T-helper 2 cell treated with Interferon-gamma antibody and Interleukin-4, amounts not matched to agents 5 μg/mL and 100 μg/mL, for 36 hours (primary cell): ENCODE measurements at regions not wholly inside any gene's neighbourhood (a gene's known extent, or its start where the extent isn't known, plus 50 kb on each side); places are given as distances from the start of the nearest gene placed in this dataset.

ENCODE experiments used
- DNase-seq: peaks from one replicate; pipeline ENCODE4 v3.0.0; 2021; ENCODE audit warnings: low spot score
- H3K27ac Mint-ChIP-seq: one replicate; pipeline ENCODE4 v1.8.0; 2021; ENCODE audit warnings: mild to moderate bottlenecking, mixed read lengths
- H3K27me3 Mint-ChIP-seq: one replicate; pipeline ENCODE4 v1.8.0; 2021; ENCODE audit warnings: low read depth, mixed read lengths
- H3K36me3 Mint-ChIP-seq: one replicate; pipeline ENCODE4 v1.8.0; 2021; ENCODE audit warnings: low read depth, mixed read lengths
- H3K4me1 Mint-ChIP-seq: one replicate; pipeline ENCODE4 v1.8.0; 2021; ENCODE audit warnings: low read depth, mixed read lengths
- H3K4me3 Mint-ChIP-seq: one replicate; pipeline ENCODE4 v1.8.0; 2022; ENCODE audit warnings: mild to moderate bottlenecking, moderate library complexity, mixed read lengths
- H3K9me3 Mint-ChIP-seq: one replicate; pipeline ENCODE4 v1.8.0; 2021; ENCODE audit warnings: mixed read lengths

DNA sequence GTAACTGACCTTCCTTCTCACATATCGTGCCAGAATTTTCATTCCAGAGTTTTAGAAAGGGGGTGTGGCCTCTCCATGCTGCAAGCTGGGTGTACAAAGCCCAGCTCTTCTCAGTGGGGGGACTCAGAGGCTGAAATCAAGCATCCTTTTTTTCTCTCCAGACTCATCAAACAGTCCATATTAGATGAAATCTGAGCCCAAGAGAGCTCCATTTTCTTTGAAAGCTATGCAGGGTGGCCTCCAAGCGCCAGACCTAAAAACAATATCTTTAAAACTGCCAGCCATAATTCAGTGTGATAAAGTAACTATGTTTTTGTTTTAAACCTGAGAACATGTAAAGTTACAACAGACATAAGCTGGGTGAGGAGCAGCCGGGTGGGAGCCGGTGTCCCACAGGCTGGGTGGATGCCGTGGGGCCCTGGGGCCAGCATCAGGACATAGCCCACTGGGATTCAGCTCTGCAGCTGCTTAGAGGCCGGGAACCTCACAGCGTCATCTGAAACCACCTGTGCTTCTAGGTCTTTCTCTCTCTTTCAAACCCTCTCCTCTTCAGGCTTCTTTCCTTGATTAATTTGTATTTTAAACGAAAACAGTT, 249.2 kb downstream of the ZNF536 start:
- no peaks in the 10 kb centered on the region for H3K36me3 Mint-ChIP-seq
- peaks cover 13% of the 10 kb centered on the region for H3K9me3 Mint-ChIP-seq
- DNase-seq, result no peak
- no peaks in the 10 kb centered on the region for H3K27me3 Mint-ChIP-seq
- no peak overlapping the region for H3K27ac Mint-ChIP-seq
- H3K4me3 Mint-ChIP-seq, result no peak overlapping the region
- no peaks in the 10 kb centered on the region for H3K4me1 Mint-ChIP-seq

DNA sequence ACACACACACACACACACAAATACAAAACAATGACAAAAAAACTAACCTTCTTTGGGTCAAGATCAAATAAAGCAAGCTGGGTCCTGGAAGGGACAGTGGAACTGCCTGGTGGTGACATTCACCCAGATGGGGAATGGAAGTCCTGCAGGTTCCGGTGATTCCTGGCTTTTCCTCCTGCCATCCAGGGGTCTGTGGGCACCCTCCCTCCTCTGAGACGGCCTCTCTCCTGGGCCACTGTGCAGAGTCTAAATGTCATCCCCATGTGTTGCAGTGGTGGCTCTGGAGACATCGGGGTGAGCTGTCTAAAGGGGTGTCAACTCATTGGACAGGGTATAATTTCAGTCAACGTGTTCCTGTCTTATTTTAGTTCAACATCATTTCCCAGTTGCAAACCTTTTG, 248.2 kb downstream of the ZNF536 start:
- Mint-ChIP-seq H3K9me3 (peaks cover 13% of the 10 kb centered on the region), H3K36me3 (no peaks in the 10 kb centered on the region), H3K27me3 (no peaks in the 10 kb centered on the region), H3K27ac (no peak overlapping the region), H3K4me1 (no peaks in the 10 kb centered on the region), H3K4me3 (no peak overlapping the region)
- DNase-seq, result no peak

DNA sequence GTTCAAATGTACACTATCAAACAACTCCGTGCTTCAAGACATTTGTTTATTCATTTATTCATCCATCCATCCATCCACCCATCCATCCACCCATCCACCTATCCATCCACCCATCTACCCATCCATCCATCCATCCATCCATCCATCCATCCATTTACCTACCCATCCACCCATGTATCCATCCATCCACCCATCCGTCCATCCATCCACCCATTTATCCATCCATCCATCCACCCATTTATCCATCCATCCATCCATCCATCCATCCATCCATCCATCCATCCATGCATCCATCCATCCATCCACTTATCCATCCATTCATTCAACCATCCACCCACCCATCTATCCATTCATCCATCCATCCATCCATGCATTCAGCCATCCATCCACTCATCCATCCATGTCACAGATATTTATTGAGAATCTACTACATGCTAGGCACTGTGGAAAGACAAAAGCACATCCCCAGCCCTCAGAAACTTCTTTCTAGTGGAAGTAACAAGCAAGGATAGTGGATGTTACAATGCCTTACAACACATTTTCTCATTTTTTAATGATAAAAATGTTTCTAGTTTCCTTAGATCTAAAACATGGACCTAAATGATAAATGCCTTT, 237.6 kb downstream of the ZNF536 start:
- H3K9me3 Mint-ChIP-seq, result no peaks in the 10 kb centered on the region
- no peak overlapping the region for H3K27ac Mint-ChIP-seq
- no peaks in the 10 kb centered on the region for H3K36me3 Mint-ChIP-seq
- H3K27me3 Mint-ChIP-seq, result no peaks in the 10 kb centered on the region
- no peak for DNase-seq
- H3K4me1 Mint-ChIP-seq, result no peaks in the 10 kb centered on the region
- H3K4me3 Mint-ChIP-seq, result no peak overlapping the region

DNA sequence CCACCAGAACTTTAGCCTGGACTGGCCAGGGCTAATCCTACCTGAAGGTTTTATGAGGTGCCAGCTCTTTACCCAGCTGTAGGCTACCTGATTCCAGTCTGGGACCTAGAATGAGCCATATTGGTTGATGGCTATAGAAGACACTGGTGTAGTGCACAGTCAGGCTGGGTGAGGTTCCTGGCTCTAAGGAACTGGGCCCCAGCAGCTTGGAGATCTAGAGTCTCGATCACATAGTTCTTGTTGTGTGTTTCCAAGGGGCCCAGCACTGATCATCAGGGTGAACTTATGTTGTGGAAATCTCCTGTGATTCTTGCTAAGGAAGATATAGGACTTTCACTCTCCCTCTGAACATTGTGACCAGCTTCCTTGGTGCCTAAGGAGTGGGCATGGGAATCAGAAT, 236.3 kb downstream of the ZNF536 start:
- no peak overlapping the region for H3K27ac Mint-ChIP-seq
- DNase-seq, result no peak
- no peaks in the 10 kb centered on the region for H3K9me3 Mint-ChIP-seq
- H3K4me1 Mint-ChIP-seq, result no peaks in the 10 kb centered on the region
- H3K27me3 Mint-ChIP-seq, result no peaks in the 10 kb centered on the region
- H3K4me3 Mint-ChIP-seq, result no peak overlapping the region
- no peaks in the 10 kb centered on the region for H3K36me3 Mint-ChIP-seq
